M059J (cell line): ENCODE measurements at regions not wholly inside any gene's neighbourhood (a gene's known extent, or its start where the extent isn't known, plus 50 kb on each side); places are given as distances from the start of the nearest gene placed in this dataset.

ENCODE experiments used
- DNase-seq: peaks from one replicate; pipeline ENCODE4 v3.0.0-alpha.2; 2012; ENCODE audit warnings: low read depth

DNA sequence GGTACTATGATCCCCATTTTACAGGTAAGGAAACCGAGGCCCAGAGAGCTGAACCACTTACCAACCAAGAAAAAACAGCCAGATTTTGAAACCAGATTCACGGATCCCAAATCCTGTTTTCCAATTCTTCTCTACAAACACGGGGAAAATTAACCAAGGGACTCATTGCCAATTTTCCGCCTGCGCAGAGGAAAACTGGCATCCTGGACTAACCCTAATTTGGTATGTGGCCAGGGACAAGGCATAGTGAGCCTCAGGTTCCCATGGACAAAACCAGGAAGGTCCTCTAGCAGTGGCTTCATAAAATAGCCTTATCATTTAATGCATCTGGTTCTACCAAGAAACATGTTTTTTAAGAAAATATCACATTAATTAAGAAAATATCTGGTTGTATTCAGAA is 517.3 kb downstream of the MED13L start:
- no peak for DNase-seq

DNA sequence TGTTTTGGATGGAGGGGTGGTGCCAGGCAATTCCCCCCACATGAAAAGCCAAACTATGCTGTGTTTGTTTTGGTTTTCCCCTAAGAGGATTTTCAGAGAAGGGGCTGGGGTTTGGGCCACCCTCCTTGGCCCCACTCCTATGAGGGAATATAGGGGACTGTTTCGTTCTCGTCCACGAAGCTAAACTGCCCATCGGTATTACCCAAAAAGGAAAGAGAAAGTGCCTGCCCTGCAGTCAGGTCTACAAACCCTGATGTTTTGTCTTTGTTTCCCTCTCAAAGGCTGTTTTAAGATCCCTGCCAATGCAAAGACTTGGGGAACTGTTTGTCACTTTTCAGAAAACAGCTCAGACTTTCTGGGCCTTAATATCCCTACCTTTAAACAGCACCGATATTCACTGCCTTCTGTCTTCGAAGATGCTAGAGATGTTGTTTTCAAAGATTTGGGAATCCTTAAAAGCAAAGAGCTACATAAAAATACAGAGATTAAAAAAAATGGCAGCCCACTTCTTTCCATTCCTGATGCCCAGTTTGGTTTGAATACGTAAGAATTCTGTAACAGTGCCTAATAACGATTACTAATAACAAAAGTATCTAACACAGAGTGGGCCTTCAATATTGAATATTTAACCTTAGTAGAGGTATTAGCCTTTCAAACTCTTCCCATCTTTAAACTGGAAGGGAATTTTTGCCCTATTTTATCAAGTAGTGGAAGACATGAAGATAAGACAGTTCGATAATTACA is 518.4 kb downstream of the MED13L start:
- DNase-seq, result no peak

DNA sequence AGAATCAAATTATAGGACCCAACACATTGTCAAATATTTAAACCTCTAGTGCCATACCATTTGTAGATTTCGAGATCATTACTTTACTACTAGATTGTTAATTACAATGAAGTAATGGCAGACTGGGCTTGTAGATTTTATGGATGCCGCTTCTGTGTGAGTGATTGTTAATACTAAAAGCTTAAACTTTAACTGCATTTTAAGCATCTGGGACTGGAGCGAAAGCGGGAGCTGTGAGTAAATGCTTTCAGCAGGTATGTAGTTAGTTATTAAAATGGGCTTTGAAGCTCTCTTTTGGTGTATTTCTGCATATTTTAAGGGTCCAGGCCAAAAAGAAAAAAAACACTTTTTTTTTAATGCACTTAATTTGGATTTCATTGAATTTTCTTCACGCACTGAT is 519.3 kb downstream of the MED13L start:
- no peak for DNase-seq

DNA sequence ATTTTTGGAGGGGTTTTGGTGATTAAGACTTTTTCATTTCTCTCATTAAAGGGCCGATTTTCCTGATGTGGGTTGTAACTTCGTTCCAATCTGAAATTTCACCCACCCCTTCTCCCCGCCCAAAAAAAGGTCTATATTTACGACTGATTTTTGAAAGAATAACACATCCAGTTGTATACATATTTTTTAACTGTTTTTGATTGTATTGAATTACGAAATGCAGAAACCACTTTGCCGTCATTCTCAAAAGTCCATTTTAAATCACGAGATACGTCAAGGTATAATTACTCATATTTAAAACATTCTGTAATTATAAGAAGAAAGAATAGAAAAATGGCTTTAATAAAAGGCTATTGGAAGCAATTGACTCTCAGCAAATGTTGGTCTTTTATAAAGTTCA is 520.7 kb downstream of the MED13L start:
- no peak for DNase-seq

DNA sequence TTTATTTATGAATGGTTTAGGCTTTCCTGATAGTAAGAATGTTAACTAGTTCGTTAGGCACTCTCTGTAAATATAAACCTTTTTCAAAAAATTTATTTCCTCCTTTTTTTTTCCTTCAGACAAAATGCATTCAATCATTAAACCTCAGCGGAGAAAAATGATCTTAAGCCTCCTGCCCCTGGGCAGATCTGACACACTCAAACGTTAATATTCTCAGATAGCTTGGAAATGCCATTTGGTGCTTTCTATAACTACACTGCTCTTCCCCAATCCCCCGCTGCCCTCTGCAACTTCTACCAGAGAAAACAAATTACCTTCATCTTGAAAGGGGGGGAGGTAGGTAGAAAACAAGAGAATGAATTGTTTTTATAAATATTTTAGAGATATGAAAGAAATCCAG is 521.2 kb downstream of the MED13L start:
- no peak for DNase-seq

DNA sequence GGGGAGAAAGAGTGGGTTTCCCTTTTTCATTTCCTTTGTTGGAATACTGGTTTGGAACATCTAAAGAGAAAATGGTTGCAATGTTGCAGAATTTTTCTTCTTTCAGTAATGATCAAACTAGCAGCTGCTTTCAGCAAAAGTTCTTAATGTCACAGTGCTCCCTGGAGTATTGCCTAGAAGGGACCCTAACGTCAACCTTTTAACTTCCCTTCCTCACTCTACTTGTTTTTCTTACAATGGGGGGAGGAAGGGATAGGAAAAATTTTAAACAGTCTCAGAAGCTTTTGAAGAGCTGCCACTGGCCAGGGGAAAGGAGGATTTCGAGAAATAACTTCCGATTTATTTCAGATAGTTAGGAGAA is 521.8 kb downstream of the MED13L start:
- DNase-seq, result no peak

DNA sequence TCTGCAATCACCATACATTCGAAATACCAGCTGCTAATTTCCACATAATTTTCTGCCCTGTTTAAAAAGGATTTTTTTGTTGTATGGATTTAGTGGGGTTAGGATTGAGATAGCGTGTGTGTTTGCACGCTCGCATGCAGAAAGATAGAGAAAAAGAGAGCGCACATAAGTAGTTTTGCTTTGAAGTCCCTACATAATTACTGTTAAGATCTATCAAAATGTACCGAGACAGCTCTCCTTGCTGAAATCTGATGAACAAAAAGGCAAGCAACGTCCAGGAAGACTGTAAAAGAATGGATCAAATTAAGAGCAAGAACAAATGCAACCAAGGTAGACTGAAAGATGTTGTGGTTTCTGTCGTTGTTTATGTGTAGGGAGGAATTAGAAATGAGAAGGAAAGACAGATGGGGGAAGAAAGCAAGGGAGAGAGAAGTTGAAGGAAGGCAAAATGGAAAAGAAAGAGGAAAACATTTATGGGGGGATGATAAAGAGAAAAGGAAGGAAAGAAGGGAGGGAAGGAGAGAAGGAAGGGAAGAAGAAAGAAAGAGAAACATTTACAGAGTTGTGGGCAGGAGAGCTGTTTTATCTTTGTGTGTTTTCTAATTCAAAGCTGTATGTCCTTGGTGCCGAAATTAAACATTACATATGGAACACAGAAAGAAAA is 522.3 kb downstream of the MED13L start:
- DNase-seq, result no peak

DNA sequence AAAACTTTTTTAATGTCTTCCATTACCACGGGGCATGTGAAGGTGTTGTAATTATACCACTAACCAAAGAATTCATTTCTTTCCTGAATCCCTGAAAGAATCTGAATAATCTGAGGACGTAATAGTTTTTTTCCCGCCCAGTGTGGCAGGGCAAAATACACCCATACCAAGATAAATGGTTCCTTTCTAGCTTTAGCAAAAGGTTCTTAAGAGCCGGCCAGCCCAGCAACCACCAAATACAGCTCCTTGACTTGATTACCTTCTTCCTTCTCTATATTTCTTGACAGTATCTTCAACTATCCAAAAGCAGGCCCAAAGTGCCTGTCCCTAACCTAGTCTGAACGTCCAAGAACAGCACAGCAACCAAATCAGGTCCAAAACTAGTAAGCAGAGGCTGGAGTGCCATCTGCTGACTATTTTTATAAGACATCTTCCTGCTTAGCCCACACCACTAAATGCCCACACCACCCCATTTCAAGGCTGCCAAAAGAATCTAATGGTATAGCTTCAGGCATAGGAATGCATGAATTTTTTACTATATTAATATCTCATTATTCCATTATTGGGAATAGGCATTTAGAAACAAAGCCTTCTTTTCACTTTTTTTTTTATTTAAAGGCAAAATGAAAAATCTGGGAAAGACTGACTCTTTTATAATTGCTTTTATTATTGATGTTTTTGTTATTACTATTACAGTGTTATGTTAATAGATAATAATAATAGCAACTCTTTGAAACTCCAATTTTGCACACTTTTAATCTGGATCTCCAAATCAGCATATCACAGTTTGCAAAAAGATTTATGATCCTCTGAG is 524.4 kb downstream of the MED13L start:
- peak; percentile 67 for DNase-seq

DNA sequence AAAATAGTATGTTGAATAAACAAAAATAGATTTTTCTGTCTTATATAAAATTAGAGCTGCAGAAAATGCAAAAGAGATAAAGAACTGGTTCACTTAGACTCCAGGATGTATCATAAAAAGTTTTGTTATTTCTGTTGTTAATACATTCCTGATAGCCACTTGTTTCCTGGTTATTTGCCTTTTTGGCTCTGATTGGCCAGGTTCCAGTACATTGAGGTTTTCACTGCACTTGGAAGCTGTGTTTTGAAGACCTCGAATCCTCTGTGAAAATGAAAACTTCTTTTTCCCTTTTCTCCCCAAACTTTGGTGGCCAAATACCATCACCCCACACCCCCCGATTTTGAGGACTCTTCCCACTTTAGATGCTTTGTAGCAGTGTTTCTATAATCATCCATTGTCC is 525.3 kb downstream of the MED13L start:
- peak; percentile 59 for DNase-seq

DNA sequence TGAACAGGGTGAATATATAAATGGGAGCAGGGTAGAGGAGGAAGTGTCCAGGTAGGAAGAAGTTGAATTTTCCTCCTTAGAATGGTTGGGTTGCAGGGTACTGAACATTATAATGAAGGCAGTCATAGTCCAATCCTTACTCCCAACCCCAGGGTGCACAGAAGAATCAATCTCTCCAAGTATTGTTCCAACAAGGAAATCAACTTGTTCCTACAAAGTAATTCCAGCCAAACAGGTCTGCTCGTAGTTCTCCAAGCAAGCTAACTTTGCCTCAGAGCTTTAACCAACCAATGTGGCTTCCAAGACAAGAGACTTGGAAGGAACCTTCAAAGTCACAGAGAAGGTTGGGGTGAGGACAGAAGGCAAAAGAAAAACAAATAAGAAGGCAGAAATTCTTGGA is 527.2 kb downstream of the MED13L start:
- no peak for DNase-seq

DNA sequence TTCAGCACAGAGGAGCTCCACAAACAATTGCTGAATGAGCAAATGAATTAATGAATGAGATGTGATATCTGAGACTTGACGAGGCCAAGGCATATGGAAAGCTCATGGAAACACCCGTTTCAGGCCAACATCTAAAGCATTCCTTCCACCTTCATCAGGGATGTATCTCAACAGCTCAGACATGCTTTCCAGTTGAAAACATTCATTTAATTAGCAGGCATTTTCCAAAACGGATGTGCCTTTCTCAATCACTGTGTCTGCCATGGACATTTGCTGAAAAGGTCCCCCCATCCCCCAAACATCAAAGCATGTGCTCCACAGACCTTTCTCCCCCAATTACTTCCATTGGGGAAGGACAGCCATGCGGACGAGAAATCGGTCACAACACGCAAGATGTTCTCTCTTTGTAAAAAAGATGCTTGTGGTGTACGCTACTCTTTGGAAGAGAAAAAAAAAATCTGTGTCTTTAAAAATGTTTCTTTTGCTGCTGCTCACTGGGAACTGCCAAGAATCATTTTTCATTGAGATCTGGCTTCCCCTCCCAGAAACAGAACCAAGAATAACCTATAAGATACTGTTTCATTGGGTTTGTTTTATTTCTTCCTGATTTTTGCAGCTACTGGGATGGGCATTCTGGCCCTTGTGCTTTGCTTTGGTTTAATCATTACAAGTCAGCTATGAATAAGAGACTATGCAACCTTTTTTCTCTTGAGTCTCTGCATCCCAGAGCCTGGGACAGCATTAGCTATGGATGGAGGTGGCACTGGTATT is 528.2 kb downstream of the MED13L start:
- no peak for DNase-seq

DNA sequence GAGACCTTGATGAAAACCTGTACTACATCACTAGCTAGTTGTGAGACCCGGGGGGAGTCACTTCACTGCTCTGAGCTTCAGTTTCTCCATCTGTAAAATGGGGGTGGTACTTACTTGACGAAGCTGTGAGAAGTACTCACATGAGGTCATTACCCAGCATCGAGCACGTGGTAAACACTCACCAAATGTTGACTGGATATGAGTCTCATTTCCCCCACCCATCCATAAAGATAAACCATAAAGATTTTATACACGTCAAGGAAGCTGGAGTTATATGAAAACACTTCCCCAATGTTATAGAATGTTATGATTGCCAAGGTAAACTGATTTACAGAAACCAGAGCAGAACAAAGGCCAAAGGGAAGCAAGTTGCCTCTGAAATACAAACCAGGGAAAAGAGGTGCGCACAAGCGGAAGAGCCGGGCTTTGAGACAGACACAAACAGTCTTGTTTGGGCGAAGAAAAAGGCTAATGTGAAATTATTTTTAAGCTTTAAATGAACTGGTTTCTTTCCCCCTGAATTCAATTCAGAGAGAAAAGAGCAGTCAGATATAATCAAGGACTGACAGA is 536.8 kb downstream of the MED13L start:
- DNase-seq, result no peak

DNA sequence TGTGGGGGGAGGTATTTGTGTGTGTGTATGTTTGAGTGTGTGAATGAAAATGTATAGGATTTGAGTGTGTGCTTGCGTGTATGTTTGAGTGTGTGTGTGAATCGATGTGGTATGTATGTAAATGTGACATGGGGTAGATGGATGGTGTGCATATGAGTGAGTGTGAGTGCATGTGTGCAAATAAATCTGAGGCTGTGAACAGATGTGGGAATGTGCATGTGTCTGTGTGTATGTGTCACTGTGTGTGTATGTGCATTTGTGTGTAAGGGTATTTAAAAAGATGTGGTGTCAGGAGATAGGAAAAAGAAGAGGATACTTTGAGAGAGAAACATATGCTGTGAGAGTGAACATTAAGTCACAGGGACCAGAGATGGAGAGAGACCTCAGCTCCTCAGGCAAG is 539.6 kb downstream of the MED13L start:
- DNase-seq, result no peak

DNA sequence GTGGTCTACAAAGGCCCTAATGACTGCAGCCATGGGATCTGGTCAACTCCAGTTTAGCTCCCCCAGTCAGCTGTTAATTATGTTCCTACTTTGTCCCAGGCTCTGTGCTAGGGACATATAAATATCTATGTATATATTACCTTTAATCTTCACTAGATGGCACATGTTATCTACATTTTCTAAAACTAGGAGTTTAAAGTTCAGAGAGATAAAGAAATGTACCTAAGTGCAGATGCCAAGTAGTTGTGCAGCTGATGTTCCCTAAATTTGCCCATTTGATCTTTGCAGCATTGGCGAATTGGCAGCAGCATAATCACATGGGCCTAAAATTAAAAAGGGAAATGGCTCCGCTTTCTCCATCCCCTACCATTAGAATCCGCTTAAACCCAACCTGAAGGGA is 541.1 kb downstream of the MED13L start:
- no peak for DNase-seq

DNA sequence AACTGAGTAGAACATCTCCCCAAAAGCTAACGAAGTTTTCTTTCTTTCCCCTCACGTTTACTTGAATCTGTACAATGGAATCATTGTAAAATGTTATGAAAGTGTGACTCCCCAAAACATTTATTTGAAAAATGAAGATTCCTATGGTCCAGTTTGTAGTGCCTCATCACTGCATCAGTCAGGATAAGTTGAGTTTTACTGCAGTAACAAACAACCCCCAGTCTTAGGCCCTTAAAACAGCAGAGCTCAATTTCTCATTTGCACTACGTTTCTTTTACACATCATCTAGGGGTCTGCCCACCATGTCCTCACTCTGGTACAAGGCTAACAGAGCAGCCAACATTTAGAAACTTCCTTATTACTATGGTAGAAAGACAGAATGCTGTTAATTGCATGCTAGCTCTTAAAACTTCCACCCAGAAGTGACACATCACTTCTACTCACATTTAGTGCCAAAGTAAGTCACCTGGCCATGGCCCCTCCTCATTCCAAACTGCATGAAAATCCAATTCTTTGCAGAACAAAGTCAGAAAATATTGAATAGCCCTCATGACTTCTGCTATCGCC is 546.4 kb downstream of the MED13L start:
- no peak for DNase-seq

DNA sequence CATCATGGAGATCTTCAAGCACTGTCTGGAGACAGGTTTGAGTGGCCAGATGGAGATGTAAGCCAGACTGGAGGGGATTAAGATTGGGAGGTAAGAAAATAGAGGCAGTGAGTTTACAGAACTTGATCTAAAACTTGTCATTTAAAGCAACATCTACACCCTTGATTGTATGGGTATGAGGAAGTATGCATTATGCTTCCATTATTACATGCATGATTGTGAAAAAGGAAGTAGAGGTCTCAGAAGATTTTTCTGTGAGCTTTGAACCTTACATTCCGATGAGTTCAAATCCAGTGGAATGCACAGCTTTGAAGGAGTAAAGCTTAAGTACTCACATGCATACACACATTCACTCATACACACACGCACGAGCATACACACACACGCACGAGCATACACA is 550.8 kb downstream of the MED13L start:
- no peak for DNase-seq

DNA sequence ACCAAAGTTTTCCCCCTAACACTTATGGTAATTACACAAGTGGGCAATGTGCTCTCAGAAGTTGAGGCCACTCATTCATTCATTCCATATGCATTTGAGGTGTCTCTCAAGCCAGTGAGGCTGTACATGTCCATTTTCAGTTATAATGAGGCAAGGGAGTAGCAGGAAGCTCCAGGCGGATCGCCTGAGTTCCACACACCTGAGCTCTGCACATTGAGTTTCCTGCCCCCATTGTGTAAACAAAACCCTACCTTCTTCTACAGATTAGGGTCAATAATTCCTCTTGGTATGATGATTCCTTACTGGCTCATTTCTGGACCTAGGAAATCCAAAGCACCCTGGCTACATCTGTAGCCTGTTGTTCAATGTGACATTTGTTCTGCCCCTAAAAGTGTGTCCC is 555.3 kb downstream of the MED13L start:
- no peak for DNase-seq

DNA sequence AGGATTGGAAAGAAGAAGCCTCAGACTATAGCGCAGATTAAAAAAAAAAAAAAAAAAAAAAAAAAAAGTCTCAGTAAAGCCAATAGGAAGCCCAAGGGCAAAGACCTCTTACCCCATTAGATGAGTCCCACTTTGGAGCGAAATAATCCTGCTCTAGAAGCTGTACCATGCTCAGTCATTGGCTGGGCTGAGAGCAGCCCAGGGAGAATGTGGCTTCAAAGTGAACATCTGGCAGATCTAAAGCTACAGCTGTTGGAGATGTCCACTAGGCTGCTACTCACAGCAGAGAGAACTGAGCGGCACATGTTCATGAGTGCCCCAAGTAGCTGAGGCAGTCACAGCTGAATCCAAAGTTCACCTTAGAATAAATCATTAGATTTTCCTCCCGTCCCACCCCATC is 560.9 kb downstream of the MED13L start:
- DNase-seq, result no peak

DNA sequence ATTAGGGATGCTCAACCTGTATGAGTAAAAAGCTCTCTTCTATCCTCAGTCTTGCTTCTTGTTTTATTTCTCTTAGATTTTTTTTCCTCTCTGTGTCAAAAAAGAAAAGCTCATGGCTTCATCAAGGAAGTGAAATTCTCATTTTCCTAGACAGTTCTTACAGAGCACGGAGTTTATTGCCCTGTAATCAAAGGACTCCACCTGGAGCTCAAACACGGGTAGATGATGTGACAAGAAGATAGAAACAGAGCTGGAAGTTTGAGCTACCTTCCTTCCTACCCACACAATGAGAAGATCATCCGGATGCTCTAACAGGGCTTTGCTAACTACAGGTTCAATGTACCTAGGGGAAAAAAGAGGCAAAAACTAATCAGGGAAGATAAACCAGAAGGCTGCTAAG is 564.8 kb downstream of the MED13L start:
- no peak for DNase-seq

DNA sequence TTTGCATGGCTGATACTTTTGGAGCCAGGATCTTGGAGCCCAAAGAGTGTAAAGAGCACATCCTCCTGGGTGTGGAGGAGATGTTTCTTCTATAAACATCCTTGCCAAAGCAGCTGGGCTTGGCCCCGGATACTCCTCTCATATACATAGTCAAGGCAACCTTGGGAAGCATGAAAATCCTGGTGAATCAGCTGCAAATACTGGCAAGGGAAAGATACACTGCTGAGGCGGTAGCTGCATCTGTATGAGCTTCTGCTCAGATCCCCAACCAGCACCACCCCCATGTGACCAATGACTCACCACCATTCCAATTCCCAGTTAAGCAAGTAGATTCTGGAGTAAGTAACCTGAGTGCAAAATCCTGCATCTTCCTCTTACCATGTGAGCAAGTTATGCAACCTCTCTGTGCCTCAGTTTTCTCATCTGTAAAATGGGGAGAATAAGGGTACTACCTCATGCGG is 567.4 kb downstream of the MED13L start:
- peak; percentile 56 for DNase-seq

DNA sequence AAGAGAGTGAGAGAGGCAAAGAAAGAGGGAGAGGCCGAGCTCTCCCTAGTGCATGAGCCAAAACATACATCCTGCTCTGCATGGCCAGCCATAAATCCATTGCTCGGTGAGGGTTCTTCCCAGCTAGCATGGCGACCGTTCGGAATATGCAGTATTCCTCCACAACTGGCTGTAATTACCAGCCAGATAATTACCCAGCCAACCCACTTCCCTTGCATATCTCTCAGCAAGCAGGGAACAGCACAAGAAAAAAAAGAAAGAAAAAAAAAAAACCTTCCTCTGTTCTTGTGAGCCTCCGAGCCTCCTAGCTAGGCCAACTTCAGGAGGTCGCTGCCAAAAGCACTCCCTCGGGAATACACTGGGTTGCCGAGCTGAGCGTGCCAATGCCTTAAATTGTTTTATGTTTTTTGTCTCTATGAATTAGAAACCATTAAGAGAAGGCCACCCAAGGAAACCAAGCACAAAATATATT is 567.9 kb downstream of the MED13L start:
- no peak for DNase-seq
